ENCODE measurements at regions not wholly inside any gene's neighbourhood (a gene's known extent, or its start where the extent isn't known, plus 50 kb on each side); places are given as distances from the start of the nearest gene placed in this dataset.

DNA sequence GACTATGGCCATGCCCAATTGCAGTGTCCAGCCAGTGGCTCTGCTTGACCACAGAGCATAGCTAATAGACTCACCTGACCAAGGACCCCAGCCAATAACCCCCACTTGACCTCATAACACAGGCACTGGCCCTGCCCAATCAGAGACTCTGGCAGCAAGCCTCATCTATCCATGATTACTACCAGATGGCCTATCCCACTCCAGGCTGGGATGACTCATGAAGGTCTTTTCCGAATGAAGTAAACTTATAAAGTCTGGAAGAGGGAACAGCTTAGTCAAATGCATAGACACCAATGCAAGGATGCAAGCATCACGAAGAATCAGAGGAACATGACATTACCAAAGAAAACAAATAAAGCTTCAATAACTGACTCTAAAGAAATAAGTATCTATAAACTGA is 141.4 kb downstream of the TMEM168 start:
- TF ChIP-seq, protein P1, sequence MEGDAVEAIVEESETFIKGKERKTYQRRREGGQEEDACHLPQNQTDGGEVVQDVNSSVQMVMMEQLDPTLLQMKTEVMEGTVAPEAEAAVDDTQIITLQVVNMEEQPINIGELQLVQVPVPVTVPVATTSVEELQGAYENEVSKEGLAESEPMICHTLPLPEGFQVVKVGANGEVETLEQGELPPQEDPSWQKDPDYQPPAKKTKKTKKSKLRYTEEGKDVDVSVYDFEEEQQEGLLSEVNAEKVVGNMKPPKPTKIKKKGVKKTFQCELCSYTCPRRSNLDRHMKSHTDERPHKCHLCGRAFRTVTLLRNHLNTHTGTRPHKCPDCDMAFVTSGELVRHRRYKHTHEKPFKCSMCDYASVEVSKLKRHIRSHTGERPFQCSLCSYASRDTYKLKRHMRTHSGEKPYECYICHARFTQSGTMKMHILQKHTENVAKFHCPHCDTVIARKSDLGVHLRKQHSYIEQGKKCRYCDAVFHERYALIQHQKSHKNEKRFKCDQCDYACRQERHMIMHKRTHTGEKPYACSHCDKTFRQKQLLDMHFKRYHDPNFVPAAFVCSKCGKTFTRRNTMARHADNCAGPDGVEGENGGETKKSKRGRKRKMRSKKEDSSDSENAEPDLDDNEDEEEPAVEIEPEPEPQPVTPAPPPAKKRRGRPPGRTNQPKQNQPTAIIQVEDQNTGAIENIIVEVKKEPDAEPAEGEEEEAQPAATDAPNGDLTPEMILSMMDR (IDR thresholded peaks at IDR 0.05; ENCODE audit: extremely low read depth, missing control alignments), result no peak
- no peak for DNase-seq (ENCODE audit: low spot score)

DNA sequence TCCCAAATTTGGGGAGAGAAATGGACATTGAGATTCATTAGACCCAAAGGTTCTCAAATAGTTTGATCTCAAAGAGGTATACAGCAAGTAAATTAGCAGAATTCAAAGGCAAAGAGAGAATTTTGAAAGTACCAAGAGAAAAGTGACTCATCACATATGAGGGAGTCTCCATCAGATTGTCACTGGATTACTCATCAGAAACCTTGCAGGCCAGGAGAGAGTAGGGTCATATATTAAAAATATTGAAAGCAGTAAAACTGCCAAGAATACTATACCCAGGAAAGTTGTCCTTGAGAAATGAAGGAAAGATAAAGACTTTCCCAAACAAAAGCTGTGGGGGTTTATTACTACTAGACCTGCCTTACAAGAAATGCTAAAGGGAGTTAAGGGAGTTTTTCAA is 140.6 kb downstream of the TMEM168 start:
- TF ChIP-seq, protein P1 (IDR thresholded peaks at IDR 0.05; ENCODE audit: extremely low read depth, missing control alignments), result no peak
- no peak for DNase-seq (ENCODE audit: low spot score)

DNA sequence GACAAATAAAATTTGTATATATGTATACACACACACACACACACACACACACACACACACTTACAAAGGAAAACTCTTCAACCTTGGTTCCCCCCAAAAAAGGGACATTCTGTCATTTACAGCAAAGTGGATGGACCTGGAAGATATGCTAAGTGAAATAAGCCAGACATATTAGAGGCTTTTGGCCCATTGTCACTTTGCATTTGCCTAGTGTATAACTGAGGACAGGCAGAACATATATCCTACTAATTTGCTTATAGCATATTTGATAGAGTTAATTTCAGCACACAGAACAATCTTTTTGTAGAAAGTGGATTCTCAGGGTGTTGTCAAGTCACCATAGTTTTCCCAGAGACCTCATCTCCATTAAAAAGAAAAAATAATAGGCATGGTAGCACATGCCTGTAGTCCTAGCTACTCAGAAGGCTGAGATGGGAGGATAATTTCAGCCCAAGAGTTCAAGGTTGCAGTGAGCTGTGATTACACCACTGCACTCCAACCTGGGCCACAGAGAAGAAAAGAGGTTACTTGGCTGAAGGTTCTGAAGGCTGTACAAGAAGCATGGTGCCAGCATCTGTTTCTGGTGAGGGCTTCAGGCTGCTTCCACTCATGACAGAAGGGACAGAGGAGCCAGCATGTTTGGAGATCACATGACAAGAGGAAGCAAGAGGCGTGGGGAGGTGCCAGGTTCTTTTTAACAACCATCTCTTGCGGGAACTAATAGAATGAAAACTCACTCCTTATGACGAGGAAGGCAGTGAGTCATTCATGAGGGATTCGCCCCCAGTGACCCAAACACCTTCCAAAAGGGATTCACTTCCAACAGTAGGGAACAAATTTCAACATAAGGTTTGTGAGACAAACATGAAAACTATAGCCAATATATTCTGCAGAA is 135.6 kb downstream of the TMEM168 start:
- no peak for DNase-seq (ENCODE audit: low spot score)
- TF ChIP-seq, protein P1 (IDR thresholded peaks at IDR 0.05; ENCODE audit: extremely low read depth, missing control alignments), result no peak

DNA sequence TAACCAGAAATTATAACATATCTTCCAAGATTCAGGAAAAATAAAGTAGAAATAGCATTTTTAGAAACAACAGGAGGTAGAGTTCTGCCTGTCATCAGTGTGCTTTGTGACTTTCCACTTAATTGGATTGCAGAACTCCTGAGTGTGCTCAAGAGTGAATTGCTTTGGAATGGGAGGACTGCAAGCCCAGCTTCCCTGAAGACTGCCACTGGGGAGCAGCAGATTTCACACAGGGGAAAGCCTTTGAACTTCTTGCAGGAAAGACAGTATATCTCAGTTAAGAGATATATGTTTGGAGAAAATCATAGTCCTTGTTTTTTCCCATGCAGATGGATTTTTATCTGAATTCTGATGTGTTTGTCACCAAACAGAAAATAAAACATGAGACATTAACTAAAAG is 124.5 kb downstream of the TMEM168 start:
- TF ChIP-seq, protein P1 (IDR thresholded peaks at IDR 0.05; ENCODE audit: extremely low read depth, missing control alignments), result no peak

GRCh38 chr7:112668561-112668960 is 121.6 kb downstream of the TMEM168 start:
- TF ChIP-seq, protein P1 (IDR thresholded peaks at IDR 0.05; ENCODE audit: extremely low read depth, missing control alignments), result no peak
- no peak for DNase-seq (ENCODE audit: low spot score)

More for the DNA sequence above, 124.5 kb downstream of the TMEM168 start:
- no peak for DNase-seq (ENCODE audit: low spot score)

- DNase-seq (ENCODE audit: low spot score), result no peak
- TF ChIP-seq, protein P1 (IDR thresholded peaks at IDR 0.05; ENCODE audit: extremely low read depth, missing control alignments), result no peak
Measured at GRCh38 chr7:112669306-112669705, 120.9 kb downstream of the TMEM168 start.

- TF ChIP-seq, protein P1 (IDR thresholded peaks at IDR 0.05; ENCODE audit: extremely low read depth, missing control alignments), result no peak
- no peak for DNase-seq (ENCODE audit: low spot score)
Measured at GRCh38 chr7:112670193-112670592, 120.0 kb downstream of the TMEM168 start.

Measured in GM20000 (cell line).